Duodenal mucosa (tissue), 2 donors: ENCODE measurements at regions not wholly inside any gene's neighbourhood (a gene's known extent, or its start where the extent isn't known, plus 50 kb on each side); places are given as distances from the start of the nearest gene placed in this dataset.

Source experiments
- H3K27ac ChIP-seq: one replicate; pipeline ENCODE4 v1.7.0; 2013; ENCODE audit warnings: low read depth, low read length
- H3K27me3 ChIP-seq, 2 donors: one replicate each; pipeline ENCODE4 v1.7.0; 2013; ENCODE audit warnings: low read length in 2 of 2, control low read depth in 1 of 2; ENCODE audit not compliant: insufficient read depth in 2 of 2, control insufficient read depth in 1 of 2
- H3K36me3 ChIP-seq, 2 donors: one replicate each; pipeline ENCODE4 v1.7.0; 2013; ENCODE audit warnings: low read length in 2 of 2, control low read depth in 1 of 2; ENCODE audit not compliant: insufficient read depth in 2 of 2, control insufficient read depth in 1 of 2
- H3K4me1 ChIP-seq, 2 donors: one replicate each; pipeline ENCODE4 v1.7.0; 2013; ENCODE audit warnings: low read length in 2 of 2, control low read depth in 1 of 2; ENCODE audit not compliant: insufficient read depth in 2 of 2, control insufficient read depth in 1 of 2
- H3K4me3 ChIP-seq, 2 donors: one replicate each; pipeline ENCODE4 v1.7.0; 2013; ENCODE audit warnings: low read length in 2 of 2, low read depth in 1 of 2
- H3K9ac ChIP-seq, 2 donors: one replicate each; pipeline ENCODE4 v1.7.0; 2013; ENCODE audit warnings: low read length in 2 of 2, low read depth in 1 of 2
- H3K9me3 ChIP-seq, 2 donors: one replicate each; pipeline ENCODE4 v1.7.0; 2013; ENCODE audit warnings: low read length in 2 of 2, control low read depth in 1 of 2; ENCODE audit not compliant: control insufficient read depth in 1 of 2

DNA sequence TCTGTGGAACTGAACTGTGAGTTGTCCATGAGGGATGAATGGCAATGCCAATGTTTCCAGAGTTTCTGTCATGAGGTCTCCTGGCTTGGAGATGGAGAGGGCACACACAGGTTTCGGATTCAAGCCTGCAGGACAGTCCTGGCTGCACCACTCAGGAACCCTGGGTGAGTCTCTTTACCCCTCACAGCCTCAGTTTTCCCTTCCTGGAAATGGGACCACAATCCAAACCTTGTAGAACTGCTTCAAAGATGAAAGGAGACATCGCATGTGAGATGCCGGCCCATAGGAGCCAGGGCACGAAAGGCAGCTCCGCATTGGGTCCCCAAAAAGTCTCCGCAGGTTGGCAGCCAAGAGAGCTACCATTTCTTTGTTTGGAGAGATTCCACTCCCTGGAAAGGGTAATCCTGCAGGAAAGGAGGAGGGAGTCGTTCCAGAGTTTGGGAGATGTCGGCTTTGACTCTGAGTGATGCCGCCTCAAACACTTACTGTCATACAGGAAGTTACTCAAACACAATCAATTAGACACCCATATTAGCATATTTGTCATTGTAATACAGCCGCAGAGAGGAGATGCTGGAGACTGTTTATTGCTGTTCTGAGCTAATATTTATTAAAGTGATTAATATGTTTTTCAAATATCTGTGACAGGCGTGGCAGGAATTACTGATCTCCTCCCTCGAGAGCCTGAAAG lies 318.3 kb downstream of the MN1 start:
- no peaks in the 10 kb centered on the region for H3K27me3 ChIP-seq
- peaks cover 0 to 6% of the 10 kb centered on the region in 2 donors for H3K4me1 ChIP-seq
- no peak overlapping the region for H3K4me3 ChIP-seq
- no peaks in the 10 kb centered on the region for H3K36me3 ChIP-seq
- no peak overlapping the region for H3K9ac ChIP-seq
- H3K9me3 ChIP-seq = no peaks in the 10 kb centered on the region
- no peak overlapping the region for H3K27ac ChIP-seq

GRCh38 chr22:27485842-27486241 lies 315.7 kb downstream of the MN1 start:
- H3K9me3 ChIP-seq = no peaks in the 10 kb centered on the region
- H3K36me3 ChIP-seq = no peaks in the 10 kb centered on the region
- no peaks in the 10 kb centered on the region for H3K27me3 ChIP-seq

GRCh38 chr22:27487600-27488452 lies 313.7 kb downstream of the MN1 start:
- H3K9ac ChIP-seq = no peak overlapping the region
- H3K9me3 ChIP-seq = peaks cover 0 to 6% of the 10 kb centered on the region in 2 donors
- no peaks in the 10 kb centered on the region for H3K27me3 ChIP-seq
- H3K4me3 ChIP-seq = no peak overlapping the region
- no peaks in the 10 kb centered on the region for H3K36me3 ChIP-seq
- peaks cover 9 to 15% of the 10 kb centered on the region in 2 donors for H3K4me1 ChIP-seq
- H3K27ac ChIP-seq = no peak overlapping the region

More at GRCh38 chr22:27485842-27486241, 315.7 kb downstream of the MN1 start:
- Histone ChIP-seq H3K27ac (no peak overlapping the region), H3K4me3 (no peak overlapping the region), H3K4me1 (peaks cover 9 to 15% of the 10 kb centered on the region in 2 donors), H3K9ac (no peak overlapping the region)

DNA sequence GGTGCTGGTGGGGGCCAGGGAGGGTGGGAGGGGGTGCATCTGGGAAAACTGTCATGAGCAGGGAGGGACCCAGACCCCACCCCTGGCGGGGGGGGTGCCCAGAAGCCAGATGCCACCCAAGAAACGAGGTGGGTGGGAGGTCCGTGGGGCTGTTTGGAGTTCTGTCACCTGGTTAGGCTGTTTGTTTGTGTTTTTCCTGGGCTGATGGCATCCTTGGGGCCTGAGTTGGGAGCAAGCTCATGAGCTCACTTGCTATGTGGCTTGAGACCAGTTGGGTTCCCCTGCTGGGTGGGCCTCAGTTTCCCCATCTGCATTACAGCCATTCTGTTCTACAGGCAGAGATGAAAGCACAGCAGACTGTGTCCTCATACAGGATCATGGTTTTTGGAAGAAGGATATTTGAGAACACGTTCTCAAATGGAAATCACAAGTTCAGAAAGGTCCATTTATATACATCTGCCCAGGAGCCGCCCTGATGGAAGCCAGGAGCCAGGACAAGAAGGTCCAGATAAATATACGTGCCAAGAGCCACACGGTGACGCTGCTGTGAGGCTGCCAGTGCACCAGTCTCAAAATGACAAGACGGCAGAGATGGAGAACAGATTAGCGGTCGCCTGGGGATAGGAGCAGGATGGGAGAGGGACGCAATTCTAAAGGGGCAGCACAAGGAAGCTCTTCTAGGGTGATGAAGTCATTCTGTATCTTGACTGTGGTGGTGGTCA lies 312.9 kb downstream of the MN1 start:
- peaks cover 9 to 15% of the 10 kb centered on the region in 2 donors for H3K4me1 ChIP-seq
- H3K4me3 ChIP-seq = no peak overlapping the region
- H3K36me3 ChIP-seq = no peaks in the 10 kb centered on the region
- H3K9ac ChIP-seq = no peak overlapping the region
- peaks cover 0 to 6% of the 10 kb centered on the region in 2 donors for H3K9me3 ChIP-seq
- H3K27me3 ChIP-seq = no peaks in the 10 kb centered on the region
- no peak overlapping the region for H3K27ac ChIP-seq

- H3K9me3 ChIP-seq = peaks cover 0 to 6% of the 10 kb centered on the region in 2 donors
- H3K9ac ChIP-seq = no peak overlapping the region
- H3K27me3 ChIP-seq = no peaks in the 10 kb centered on the region
- H3K4me1 ChIP-seq = peaks cover 9 to 15% of the 10 kb centered on the region in 2 donors
- no peak overlapping the region for H3K27ac ChIP-seq
- no peak overlapping the region for H3K4me3 ChIP-seq
- H3K36me3 ChIP-seq = no peaks in the 10 kb centered on the region
Observed at GRCh38 chr22:27489178-27489675, 312.3 kb downstream of the MN1 start.

DNA sequence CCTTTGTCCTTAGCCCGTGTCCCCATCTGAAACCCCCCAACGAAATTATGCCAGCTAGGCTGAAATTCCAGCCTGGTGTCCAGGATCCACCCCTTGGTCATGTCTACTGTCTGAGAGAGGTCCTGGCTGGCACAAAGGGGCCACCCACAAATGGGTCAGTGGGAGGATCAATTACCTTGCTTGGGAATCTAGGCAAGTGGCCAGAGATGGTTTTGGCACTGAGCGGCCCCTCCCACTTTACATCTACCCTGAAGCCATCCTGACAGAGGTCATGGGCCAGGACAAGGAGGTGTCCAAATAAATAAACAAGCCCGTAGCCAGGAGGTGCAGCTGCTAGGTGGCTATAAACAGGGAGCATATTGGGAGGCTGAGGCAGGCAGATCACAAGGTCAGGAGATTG lies 311.5 kb downstream of the MN1 start:
- H3K36me3 ChIP-seq = no peaks in the 10 kb centered on the region
- no peak overlapping the region for H3K27ac ChIP-seq
- H3K27me3 ChIP-seq = no peaks in the 10 kb centered on the region
- H3K9me3 ChIP-seq = peaks cover 0 to 6% of the 10 kb centered on the region in 2 donors
- no peak overlapping the region for H3K4me3 ChIP-seq
- H3K9ac ChIP-seq = no peak overlapping the region
- peaks cover 9 to 15% of the 10 kb centered on the region in 2 donors for H3K4me1 ChIP-seq

GRCh38 chr22:27491888-27492287 lies 309.7 kb downstream of the MN1 start:
- Histone ChIP-seq H3K27me3 (no peaks in the 10 kb centered on the region), H3K9ac (no peak overlapping the region), H3K27ac (no peak overlapping the region), H3K4me3 (no peak overlapping the region), H3K4me1 (peaks cover 9 to 15% of the 10 kb centered on the region in 2 donors), H3K9me3 (peaks cover 0 to 6% of the 10 kb centered on the region in 2 donors), H3K36me3 (no peaks in the 10 kb centered on the region)

- H3K4me3 ChIP-seq = no peak overlapping the region
- peaks cover 0 to 6% of the 10 kb centered on the region in 2 donors for H3K9me3 ChIP-seq
- no peaks in the 10 kb centered on the region for H3K36me3 ChIP-seq
- H3K27ac ChIP-seq = no peak overlapping the region
- no peak overlapping the region for H3K9ac ChIP-seq
- H3K4me1 ChIP-seq = peaks cover 9 to 14% of the 10 kb centered on the region in 2 donors
- H3K27me3 ChIP-seq = no peaks in the 10 kb centered on the region
Observed at GRCh38 chr22:27492566-27493201, 308.9 kb downstream of the MN1 start.

DNA sequence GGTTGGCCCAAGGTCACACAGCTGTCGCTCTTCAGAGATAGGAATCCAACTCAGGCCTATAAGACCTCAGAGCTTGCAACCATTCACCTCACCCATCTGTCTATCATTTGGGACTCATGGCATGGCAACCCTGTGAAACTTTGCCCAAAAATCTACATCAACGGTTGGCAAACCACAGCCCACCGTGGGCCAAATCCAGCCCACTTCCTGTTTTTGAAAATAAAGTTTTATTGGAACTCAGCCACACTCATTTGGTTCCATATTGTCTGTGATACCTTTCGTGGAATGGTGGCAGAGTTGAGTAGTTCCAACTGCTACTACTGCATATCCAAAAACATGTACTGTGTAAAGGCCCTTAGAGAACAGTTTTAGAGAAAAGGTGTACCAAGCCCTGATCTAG lies 307.8 kb downstream of the MN1 start:
- H3K4me1 ChIP-seq = peaks cover 3 to 5% of the 10 kb centered on the region in 2 donors
- H3K9ac ChIP-seq = no peak overlapping the region
- H3K4me3 ChIP-seq = no peak overlapping the region
- H3K27ac ChIP-seq = no peak overlapping the region
- H3K27me3 ChIP-seq = no peaks in the 10 kb centered on the region
- H3K9me3 ChIP-seq = peaks cover 0 to 6% of the 10 kb centered on the region in 2 donors
- H3K36me3 ChIP-seq = no peaks in the 10 kb centered on the region
